SK-N-SH (cell line): ENCODE measurements at regions not wholly inside any gene's neighbourhood (a gene's known extent, or its start where the extent isn't known, plus 50 kb on each side); places are given as distances from the start of the nearest gene placed in this dataset.

Source experiments
- CTCF ChIA-PET: fragments of 300-600, 350-600 bp; formaldehyde crosslinking; extraction: SDS; loops from one replicate; lab custom pipeline; 2021; lab: Yijun Ruan, JAX
- POLR2A ChIA-PET: fragments of 350-600 bp; sonication (Branson Sonifier 250); formaldehyde crosslinking; extraction: SDS; loops from one replicate; lab custom pipeline; 2020; ENCODE audit warnings: antibody characterized with exemption, inconsistent platforms; lab: Yijun Ruan, JAX
- DNase-seq: peaks from one replicate; pipeline ENCODE4 v3.0.0; 2012
- H2AFZ ChIP-seq: fragments of 200-600 bp; sonication (generic); 2 replicates; pipeline ENCODE4 v1.8.1; 2016; ENCODE audit warnings: antibody characterized with exemption, mild to moderate bottlenecking, low read depth
- H3F3A ChIP-seq: fragments of 200-600 bp; sonication (generic); replicated peaks from 2 replicates; pipeline ENCODE3; 2016; ENCODE audit warnings: antibody characterized with exemption, mild to moderate bottlenecking; ENCODE audit not compliant: insufficient read depth
- H3K27ac ChIP-seq, 2 experiments: fragments of 200-500 bp in 1 of 2; fragments of 200-600 bp in 1 of 2; sonication (Bioruptor generic) in 1 of 2; sonication (generic), shearing (Covaris generic) in 1 of 2; 2 replicates each; pipeline versions ENCODE4 v1.5.1 to v1.6.1; 2014 to 2016; ENCODE audit warnings: low read depth in 2 of 2, inconsistent platforms in 1 of 2, low read length in 1 of 2, mild to moderate bottlenecking in 1 of 2, mixed read lengths in 1 of 2
- H3K27me3 ChIP-seq: fragments of 200-600 bp; sonication (generic), shearing (Covaris generic); 2 replicates; pipeline ENCODE4 v1.6.1; 2016; ENCODE audit warnings: mixed run types; ENCODE audit not compliant: insufficient read depth
- H3K36me3 ChIP-seq, 2 experiments: fragments of 200-500 bp in 1 of 2; fragments of 200-600 bp in 1 of 2; sonication (Bioruptor generic) in 1 of 2; sonication (generic) in 1 of 2; replicated peaks in 1 of 2; 2 replicates each; pipeline versions ENCODE3 to v1.5.1; 2014 to 2016; ENCODE audit warnings: low read length in 1 of 2, mild to moderate bottlenecking in 1 of 2; ENCODE audit not compliant: insufficient read depth in 2 of 2, control insufficient read depth in 1 of 2
- H3K4me1 ChIP-seq, 2 experiments: fragments of 200-500 bp in 1 of 2; fragments of 200-600 bp in 1 of 2; sonication (Bioruptor generic) in 1 of 2; sonication (generic), shearing (Covaris generic) in 1 of 2; 2 replicates each; pipeline versions ENCODE4 v1.5.1 to v1.6.1; 2014 to 2016; ENCODE audit warnings: low read depth in 1 of 2, low read length in 1 of 2, mixed run types in 1 of 2; ENCODE audit not compliant: insufficient read depth in 2 of 2, control insufficient read depth in 1 of 2
- H3K4me2 ChIP-seq: fragments of 200-600 bp; sonication (generic), shearing (Covaris generic); 2 replicates; pipeline ENCODE4 v1.6.1; 2017; ENCODE audit warnings: mixed run types
- H3K4me3 ChIP-seq, 2 experiments: fragments of 200-500 bp in 1 of 2; fragments of 200-600 bp in 1 of 2; sonication (Bioruptor generic) in 1 of 2; sonication (generic), shearing (Covaris generic) in 1 of 2; 2 replicates each; pipeline versions ENCODE4 v1.5.1 to v1.8.1; 2014 to 2016; ENCODE audit warnings: low read depth in 2 of 2, inconsistent platforms in 1 of 2, low read length in 1 of 2, mild to moderate bottlenecking in 1 of 2, mixed read lengths in 1 of 2, moderate library complexity in 1 of 2
- H3K79me2 ChIP-seq: fragments of 200-600 bp; sonication (generic); 2 replicates; pipeline ENCODE4 v1.8.1; 2017; ENCODE audit warnings: mild to moderate bottlenecking; ENCODE audit not compliant: insufficient read depth
- H3K9ac ChIP-seq: fragments of 200-600 bp; sonication (generic); 2 replicates; pipeline ENCODE4 v1.6.1; 2017; ENCODE audit warnings: mixed run types
- H3K9me2 ChIP-seq: fragments of 200-600 bp; sonication (generic); 2 replicates; pipeline ENCODE4 v1.6.1; 2017; ENCODE audit warnings: mixed run types
- H3K9me3 ChIP-seq: fragments of 200-600 bp; sonication (generic); 2 replicates; pipeline ENCODE4 v1.6.1; 2017; ENCODE audit warnings: mixed run types, mild to moderate bottlenecking, moderate library complexity
- H4K20me1 ChIP-seq: fragments of 200-600 bp; sonication (generic); 2 replicates; pipeline ENCODE4 v1.6.1; 2017; ENCODE audit warnings: mild to moderate bottlenecking, mixed run types; ENCODE audit not compliant: insufficient read depth
- EP300 ChIP-seq, 2 experiments: IDR thresholded peaks; 2 replicates each; pipeline versions ENCODE4 v1.4.0 to v1.6.1; 2012; ENCODE audit warnings: borderline replicate concordance in 1 of 2, low read depth in 1 of 2, low read length in 1 of 2
- EZH2phosphoT487 ChIP-seq: fragments of 200-600 bp; sonication (generic); IDR thresholded peaks from 2 replicates; pipeline ENCODE4 v1.6.1; 2017; ENCODE audit warnings: low read depth, mixed run types, mild to moderate bottlenecking, antibody characterized with exemption, moderate library complexity, borderline replicate concordance
- FOSL2 ChIP-seq: IDR thresholded peaks from 2 replicates; pipeline ENCODE4 v1.4.0; 2012; ENCODE audit warnings: low read depth, mild to moderate bottlenecking, moderate library complexity, borderline replicate concordance
- FOXJ3 ChIP-seq: sonication (generic); formaldehyde crosslinking; IDR thresholded peaks from 2 replicates; pipeline ENCODE4 v1.5.1; 2020; ENCODE audit warnings: mild to moderate bottlenecking, missing genetic modification reagents
- NFIC ChIP-seq: IDR thresholded peaks from 2 replicates; pipeline ENCODE4 v1.4.0; 2012; ENCODE audit warnings: borderline replicate concordance
- RCOR1 ChIP-seq: fragments of 150-350 bp; IDR thresholded peaks from 2 replicates; pipeline ENCODE4 v1.6.1; 2017; ENCODE audit warnings: antibody characterized with exemption, low read length
- RXRA ChIP-seq: IDR thresholded peaks from 2 replicates; pipeline ENCODE4 v1.4.0; 2012; ENCODE audit warnings: low read depth, mild to moderate bottlenecking, borderline replicate concordance
- YY1 ChIP-seq: IDR thresholded peaks from 2 replicates; pipeline ENCODE4 v1.4.0; 2012; ENCODE audit warnings: low read depth, mild to moderate bottlenecking
- WGBS: methylation state at CpG from one replicate; pipeline ENCODE4 v1.1.6; 2017; ENCODE audit warnings: low lambda C conversion rate; 5-methylcytosine and 5-hydroxymethylcytosine counted together
- TF ChIP-seq, protein P1 (sequence below): fragments of 200-600 bp; sonication (generic); IDR thresholded peaks from 2 replicates; pipeline ENCODE4 v1.6.1; 2017; ENCODE audit warnings: antibody characterized with exemption, mild to moderate bottlenecking, moderate library complexity
- TF ChIP-seq, protein P2 (sequence below): fragments of 150-350 bp; IDR thresholded peaks from 2 replicates; pipeline ENCODE4 v1.6.1; 2017; ENCODE audit warnings: antibody characterized with exemption, low read length, low read depth, borderline replicate concordance
- TF ChIP-seq, protein P3 (sequence below): IDR thresholded peaks from 2 replicates; pipeline ENCODE4 v1.4.0; 2012; ENCODE audit warnings: low read depth, borderline replicate concordance
- TF ChIP-seq, protein P4 (sequence below): fragments of 150-350 bp; IDR thresholded peaks from 2 replicates; pipeline ENCODE4 v1.6.1; 2016; ENCODE audit warnings: mild to moderate bottlenecking, low read depth, low read length
- TF ChIP-seq, protein P5 (sequence below): IDR thresholded peaks from 2 replicates; pipeline ENCODE4 v1.4.0; 2012; ENCODE audit warnings: low read depth

DNA sequence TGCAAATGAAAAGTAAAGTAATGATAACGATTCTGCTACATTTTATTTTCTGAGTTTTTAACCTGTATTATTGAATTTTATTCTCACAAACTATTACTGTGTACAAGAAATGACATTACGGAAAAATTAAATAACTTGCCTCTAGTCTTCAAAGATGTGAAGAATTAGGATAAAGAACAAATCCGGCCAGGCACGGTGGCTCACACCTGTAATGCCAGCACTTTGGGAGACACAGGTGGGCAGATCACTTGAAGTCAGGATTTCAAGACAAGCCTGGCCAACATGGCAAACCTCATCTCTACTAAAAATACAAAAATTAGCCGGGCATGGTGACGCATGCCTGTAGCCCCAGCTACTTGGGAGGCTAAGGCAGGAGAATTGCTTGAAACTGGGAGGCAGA lies 1584.4 kb upstream of the SEL1L start:
- H3K27me3 ChIP-seq: no peaks in the 10 kb centered on the region
- H3K79me2 ChIP-seq: no peaks in the 10 kb centered on the region
- no peak overlapping the region for H3K4me3 ChIP-seq
- no peak overlapping the region for H2AFZ ChIP-seq
- WGBS: 31% methylated on average over 6 of the region's 6 CpGs
- H3K36me3 ChIP-seq: no peaks in the 10 kb centered on the region
- POLR2A ChIA-PET: no interaction called here
- no peak overlapping the region for H3K27ac ChIP-seq
- no peak overlapping the region for H3K4me2 ChIP-seq
- no peaks in the 10 kb centered on the region for H4K20me1 ChIP-seq
- H3F3A ChIP-seq: no peaks in the 10 kb centered on the region
- H3K9me3 ChIP-seq: no peaks in the 10 kb centered on the region
- DNase-seq: no peak
- H3K9me2 ChIP-seq: no peaks in the 10 kb centered on the region
- H3K4me1 ChIP-seq: no peaks in the 10 kb centered on the region
- H3K9ac ChIP-seq: no peak overlapping the region
- TF ChIP-seq EZH2phosphoT487: no peak
- TF ChIP-seq, protein P1, sequence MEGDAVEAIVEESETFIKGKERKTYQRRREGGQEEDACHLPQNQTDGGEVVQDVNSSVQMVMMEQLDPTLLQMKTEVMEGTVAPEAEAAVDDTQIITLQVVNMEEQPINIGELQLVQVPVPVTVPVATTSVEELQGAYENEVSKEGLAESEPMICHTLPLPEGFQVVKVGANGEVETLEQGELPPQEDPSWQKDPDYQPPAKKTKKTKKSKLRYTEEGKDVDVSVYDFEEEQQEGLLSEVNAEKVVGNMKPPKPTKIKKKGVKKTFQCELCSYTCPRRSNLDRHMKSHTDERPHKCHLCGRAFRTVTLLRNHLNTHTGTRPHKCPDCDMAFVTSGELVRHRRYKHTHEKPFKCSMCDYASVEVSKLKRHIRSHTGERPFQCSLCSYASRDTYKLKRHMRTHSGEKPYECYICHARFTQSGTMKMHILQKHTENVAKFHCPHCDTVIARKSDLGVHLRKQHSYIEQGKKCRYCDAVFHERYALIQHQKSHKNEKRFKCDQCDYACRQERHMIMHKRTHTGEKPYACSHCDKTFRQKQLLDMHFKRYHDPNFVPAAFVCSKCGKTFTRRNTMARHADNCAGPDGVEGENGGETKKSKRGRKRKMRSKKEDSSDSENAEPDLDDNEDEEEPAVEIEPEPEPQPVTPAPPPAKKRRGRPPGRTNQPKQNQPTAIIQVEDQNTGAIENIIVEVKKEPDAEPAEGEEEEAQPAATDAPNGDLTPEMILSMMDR: no peak
- TF ChIP-seq FOXJ3 (CRISPR knock-in tag): no peak
- TF ChIP-seq YY1: no peak
- TF ChIP-seq, protein P2, sequence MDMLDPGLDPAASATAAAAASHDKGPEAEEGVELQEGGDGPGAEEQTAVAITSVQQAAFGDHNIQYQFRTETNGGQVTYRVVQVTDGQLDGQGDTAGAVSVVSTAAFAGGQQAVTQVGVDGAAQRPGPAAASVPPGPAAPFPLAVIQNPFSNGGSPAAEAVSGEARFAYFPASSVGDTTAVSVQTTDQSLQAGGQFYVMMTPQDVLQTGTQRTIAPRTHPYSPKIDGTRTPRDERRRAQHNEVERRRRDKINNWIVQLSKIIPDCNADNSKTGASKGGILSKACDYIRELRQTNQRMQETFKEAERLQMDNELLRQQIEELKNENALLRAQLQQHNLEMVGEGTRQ: no peak
- TF ChIP-seq, protein P3, sequence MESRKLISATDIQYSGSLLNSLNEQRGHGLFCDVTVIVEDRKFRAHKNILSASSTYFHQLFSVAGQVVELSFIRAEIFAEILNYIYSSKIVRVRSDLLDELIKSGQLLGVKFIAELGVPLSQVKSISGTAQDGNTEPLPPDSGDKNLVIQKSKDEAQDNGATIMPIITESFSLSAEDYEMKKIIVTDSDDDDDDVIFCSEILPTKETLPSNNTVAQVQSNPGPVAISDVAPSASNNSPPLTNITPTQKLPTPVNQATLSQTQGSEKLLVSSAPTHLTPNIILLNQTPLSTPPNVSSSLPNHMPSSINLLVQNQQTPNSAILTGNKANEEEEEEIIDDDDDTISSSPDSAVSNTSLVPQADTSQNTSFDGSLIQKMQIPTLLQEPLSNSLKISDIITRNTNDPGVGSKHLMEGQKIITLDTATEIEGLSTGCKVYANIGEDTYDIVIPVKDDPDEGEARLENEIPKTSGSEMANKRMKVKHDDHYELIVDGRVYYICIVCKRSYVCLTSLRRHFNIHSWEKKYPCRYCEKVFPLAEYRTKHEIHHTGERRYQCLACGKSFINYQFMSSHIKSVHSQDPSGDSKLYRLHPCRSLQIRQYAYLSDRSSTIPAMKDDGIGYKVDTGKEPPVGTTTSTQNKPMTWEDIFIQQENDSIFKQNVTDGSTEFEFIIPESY: no peak
- no peak for TF ChIP-seq RXRA
- TF ChIP-seq EP300 (IDR thresholded peaks at IDR 0.05; ENCODE audit: borderline replicate concordance in 1 of 2, low read depth in 1 of 2, low read length in 1 of 2): no peak
- TF ChIP-seq FOSL2: no peak
- no peak for TF ChIP-seq RCOR1
- TF ChIP-seq, all 33 proteins: peak for 0
- CTCF ChIA-PET: no interaction called here

DNA sequence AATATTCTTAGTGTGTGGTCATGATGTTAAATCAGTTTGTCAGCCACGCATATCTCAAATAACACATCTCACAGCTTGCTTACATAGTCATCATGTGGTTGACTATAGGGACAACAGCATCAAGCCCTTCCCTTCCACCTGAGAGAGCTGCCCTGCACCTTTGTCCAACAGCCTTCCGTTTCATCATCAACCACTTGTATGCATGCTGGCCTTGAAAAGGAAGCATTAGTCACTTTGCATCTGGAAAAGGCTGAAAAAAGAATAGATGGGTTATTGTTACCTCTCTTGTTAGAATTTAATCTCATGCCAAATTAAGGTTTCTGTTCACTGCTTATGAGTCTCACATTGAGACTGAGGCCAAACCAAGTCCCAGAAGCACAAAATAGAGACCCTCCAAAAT lies 1586.5 kb upstream of the SEL1L start:
- no peaks in the 10 kb centered on the region for H3K9me3 ChIP-seq

More for the DNA sequence above, 1586.5 kb upstream of the SEL1L start:
- Histone ChIP-seq H2AFZ (no peak overlapping the region), H3K4me3 (no peak overlapping the region), H3K79me2 (no peaks in the 10 kb centered on the region), H4K20me1 (no peaks in the 10 kb centered on the region), H3F3A (no peaks in the 10 kb centered on the region), H3K4me1 (no peaks in the 10 kb centered on the region), H3K9ac (no peak overlapping the region), H3K4me2 (no peak overlapping the region), H3K9me2 (no peaks in the 10 kb centered on the region), H3K27ac (no peak overlapping the region), H3K27me3 (no peaks in the 10 kb centered on the region), H3K36me3 (no peaks in the 10 kb centered on the region)
- CTCF ChIA-PET: no interaction called here
- DNase-seq: no peak
- no peak for TF ChIP-seq RXRA
- TF ChIP-seq, protein P3: no peak
- TF ChIP-seq NFIC: no peak
- TF ChIP-seq RCOR1: no peak
- TF ChIP-seq, protein P4, sequence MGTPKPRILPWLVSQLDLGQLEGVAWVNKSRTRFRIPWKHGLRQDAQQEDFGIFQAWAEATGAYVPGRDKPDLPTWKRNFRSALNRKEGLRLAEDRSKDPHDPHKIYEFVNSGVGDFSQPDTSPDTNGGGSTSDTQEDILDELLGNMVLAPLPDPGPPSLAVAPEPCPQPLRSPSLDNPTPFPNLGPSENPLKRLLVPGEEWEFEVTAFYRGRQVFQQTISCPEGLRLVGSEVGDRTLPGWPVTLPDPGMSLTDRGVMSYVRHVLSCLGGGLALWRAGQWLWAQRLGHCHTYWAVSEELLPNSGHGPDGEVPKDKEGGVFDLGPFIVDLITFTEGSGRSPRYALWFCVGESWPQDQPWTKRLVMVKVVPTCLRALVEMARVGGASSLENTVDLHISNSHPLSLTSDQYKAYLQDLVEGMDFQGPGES: no peak
- TF ChIP-seq, protein P5, sequence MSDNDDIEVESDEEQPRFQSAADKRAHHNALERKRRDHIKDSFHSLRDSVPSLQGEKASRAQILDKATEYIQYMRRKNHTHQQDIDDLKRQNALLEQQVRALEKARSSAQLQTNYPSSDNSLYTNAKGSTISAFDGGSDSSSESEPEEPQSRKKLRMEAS: no peak
- no peak for TF ChIP-seq FOSL2
- 4% methylated on average over 2 of the region's 2 CpGs for WGBS
- POLR2A ChIA-PET: no interaction called here
